AG20443 (cell line): ENCODE measurements at regions not wholly inside any gene's neighbourhood (a gene's known extent, or its start where the extent isn't known, plus 50 kb on each side); places are given as distances from the start of the nearest gene placed in this dataset.
A peak's percentile ranks its signal among the peaks of the same experiment; 100 is the strongest.

Experiments used
- DNase-seq: peaks from one replicate; pipeline ENCODE4 v3.0.0; 2012; ENCODE audit warnings: low spot score, mixed read lengths

DNA sequence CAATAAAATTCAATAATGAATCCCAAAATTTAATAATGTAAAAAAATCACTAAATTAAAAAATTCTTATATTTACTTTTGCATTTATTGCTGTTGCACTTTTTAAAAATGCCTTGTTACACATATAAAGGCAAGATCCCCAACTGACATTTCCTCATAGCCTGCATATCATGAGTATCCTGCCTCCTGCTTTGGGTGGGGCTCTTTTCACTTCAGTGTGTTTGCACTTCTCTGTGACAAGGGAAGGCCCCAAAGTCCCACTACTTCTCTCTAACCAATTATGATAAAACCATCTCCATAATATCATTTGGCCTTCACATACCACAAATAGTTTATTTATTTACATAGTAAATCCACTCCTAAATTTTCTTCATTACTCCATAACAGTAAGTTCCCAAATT, 446.1 kb upstream of the MARCKS start:
- no peak for DNase-seq

DNA sequence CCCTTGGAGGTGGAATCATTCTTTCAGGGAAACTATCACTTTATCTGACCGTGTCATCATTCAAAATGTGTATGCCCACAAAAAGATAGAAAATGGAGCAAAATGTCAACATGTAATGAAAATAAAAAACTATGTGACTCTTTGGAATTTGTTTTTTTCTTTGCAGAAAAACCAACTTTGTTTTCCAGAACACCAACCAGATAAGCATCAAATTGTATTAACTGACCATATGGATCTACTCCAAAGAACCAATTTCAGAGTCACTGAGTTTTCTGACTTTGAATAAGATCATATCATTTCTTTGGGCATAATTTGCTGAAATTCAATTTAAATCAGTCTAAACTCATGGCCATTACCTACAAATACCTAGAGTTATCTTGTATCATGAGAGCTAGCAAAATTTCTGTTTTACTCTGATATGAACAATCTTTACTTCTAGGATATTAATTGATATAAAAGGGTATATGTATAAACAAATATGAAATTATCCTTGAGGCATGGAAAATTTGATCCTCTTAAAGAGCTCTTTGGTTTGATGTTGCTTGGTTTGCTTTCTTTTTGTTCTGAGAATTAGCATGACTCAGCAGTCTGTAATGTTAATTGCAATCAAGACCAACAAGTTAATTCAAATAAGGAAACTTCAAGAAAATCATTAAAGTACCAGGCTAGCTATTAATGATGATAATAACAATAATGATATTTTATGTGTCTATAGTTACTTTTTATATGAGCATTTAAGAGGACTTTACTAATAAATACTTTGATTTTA, 444.4 kb upstream of the MARCKS start:
- DNase-seq = no peak

DNA sequence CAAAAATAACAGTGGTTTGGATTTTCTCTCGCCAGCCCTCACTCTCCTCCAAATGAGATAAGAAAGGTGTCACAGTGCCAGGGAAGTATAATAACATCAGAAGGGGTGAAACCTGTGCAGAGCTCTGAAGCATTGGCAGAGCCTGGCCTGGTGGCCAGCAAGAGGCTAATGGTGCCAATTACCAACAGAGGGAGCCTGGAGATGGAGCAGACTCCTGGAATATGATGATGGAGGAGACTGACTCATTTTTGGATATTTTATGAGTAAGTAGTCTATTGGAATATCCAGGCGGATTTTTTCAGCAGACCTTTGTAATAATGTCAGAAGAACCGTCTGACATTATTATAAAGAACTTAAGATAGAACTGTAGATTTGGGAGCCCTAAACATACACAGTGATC, 442.6 kb upstream of the MARCKS start:
- DNase-seq = peak; percentile 65

DNA sequence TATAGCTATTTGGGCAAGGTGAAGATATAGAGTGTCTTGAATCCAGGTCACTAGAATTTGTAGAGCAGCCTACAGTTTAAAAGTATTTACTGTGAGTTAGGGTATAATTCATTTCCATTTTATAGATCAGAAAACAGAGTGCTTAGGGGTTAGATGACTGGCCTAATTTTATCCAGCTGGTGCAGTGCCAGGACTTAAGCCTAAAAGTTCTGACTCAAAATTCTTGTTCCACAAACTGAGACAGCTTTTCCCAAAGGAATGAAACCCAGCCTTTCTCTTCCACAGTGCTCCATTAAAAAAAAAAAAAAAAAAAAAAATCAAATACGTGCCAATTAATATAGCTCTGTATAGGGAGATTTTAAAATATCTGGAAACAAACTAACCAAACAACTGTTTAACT, 441.0 kb upstream of the MARCKS start:
- no peak for DNase-seq

DNA sequence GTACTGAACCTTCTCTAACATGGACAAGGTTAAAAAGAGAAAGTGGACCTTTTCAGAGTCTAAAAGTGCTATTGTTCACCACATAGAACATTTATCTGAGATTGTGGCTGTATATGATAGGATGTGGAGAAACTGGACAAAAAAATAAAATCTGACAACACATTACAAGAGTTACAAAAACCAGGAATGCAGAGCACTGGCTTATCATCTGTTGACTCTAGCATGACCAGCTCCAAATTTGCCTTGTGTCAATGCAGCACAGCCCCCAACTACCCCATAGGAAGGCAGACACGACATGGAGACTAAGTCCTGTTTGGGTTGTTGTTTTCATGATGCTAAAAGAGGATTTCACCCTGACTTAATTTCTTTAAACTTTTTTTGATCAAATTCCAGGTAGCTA, 436.9 kb upstream of the MARCKS start:
- no peak for DNase-seq

DNA sequence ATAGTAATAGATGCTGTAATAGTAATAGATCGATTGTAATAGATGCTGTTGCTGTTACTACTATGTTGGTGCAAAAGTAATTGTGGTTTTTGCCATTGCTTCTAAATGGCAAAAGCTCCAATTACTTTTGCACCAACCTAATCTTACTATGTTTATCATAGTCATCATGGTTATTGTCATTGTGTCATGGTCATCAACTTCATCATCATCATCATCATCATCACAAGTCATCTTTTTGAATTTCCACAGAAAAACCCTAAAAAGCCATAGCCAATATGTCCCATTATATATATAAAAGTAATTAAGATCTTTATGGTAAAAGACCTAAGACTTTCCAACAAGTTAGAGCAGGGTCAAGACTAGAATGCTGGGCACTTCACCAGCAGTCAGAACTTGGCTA, 435.1 kb upstream of the MARCKS start:
- DNase-seq = no peak

DNA sequence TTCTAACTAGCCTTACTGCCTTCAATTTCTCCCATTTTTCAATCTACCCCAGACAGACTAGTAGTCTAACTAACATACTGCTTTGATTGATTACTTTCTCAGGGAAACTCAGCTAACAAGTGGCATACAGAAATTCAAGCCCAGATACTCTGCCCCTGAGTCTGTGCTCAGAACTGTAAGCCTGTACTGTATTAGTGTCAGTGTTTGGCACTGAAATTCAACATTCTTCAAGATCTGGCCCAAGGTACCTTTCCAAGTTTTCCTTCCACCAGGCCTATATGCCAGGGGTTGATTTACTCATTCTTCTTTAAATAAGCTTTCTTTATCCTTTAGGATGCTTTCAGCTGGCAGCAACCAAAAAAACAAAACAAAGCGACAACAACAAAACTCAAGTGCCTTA, 433.2 kb upstream of the MARCKS start:
- no peak for DNase-seq

DNA sequence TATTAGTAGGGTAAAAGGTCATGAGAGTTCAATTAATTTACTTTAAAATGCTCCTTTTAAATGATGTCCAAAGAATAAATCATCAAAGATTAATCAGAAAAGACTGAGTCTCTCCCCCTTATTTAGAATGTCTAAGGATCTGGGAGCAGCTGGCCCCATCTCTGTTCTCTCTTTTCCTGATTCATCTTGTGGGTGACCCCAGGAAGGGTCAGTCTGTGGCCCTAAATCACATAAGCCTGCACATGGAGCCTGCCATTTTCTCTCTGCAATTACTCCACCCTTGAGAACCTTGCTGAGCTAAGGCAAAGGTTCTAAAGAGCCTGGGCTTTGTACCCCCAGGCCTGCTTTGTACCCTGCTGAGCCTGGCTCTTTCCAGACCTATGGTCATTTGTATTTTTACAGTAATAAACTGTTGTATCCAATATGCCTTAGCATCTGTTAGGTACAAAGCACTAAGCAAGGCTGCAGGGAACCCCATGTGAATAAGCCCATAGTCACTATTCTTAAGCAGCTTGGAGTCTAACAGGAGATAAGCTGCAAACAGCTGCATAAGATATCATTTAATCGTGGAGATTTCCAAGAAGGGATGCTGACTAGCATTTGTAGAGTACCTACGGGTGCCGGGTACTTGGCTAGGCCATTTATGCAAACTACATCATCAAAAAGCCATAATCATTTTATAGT, 431.0 kb upstream of the MARCKS start:
- no peak for DNase-seq

DNA sequence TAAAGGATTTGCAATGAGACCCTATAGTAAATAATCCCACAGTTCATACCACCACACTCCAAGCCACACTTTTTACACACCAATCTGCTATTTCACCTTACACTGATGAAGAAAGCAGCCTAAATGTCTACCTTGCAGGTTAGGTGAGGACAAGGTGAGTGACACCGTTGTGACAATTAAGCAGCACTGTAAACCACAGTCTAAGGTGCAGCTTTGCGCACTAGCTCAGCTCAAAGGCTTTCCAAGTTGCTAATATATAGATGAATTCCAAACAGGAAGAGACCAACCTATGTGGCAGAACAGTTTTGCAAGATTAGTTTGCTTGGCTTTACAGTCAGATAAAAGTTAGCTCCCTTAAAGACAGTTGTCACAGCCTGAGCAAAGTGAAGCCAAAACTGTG, 429.5 kb upstream of the MARCKS start:
- no peak for DNase-seq

DNA sequence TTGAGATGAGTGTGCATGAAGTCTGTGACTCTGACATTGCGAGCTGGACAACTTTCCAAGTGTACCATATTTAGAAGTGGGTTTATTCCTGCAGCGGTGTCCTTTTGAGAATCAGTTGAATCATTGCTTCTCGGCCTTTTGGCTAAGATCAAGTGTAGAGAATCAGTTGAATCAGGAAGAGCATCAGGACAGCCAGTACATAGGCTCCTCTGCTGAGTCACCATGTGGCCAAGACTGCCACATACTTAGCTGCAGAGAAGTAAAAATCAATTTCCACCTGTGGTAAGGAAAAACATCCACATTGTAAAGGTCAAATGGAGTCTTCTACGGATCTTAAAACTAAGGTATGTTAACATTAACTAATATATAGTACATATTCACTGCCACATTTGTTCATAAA, 428.4 kb upstream of the MARCKS start:
- no peak for DNase-seq

DNA sequence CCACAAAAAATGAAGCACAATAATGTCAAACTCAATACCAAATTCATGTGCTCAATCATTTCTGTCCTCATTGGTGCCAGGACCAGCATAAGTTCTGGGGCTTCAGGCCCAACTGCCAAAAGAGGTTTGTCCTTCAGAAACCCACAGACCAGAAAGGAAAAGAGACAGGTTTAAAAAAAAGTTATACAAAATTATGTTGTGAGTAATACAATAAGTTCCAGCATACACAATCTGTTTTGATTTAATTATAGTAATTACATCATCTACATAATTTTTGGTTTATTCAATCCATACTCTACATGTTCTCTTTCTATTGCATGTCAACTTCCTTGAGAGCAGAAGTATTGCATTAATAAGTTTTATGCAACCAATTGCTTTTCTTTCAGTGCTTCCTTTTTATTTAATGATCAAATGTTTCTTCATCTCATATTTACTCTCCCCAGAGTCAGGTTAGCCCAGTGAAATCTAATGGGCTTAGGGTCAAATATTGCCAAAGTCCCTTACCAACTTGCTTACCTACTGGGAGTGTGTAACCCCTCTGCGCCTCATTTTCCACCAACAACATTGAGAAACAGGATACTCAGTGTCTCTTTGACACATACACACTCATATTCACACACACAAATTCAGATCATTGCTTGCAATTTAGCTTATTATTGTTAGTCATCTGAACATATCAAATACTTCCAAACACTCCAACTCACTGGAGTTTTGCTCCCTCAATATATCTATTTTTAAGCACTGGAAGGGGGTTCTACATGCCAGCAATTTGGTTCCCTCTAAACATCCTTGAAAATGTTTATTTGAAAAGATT, 424.4 kb upstream of the MARCKS start:
- DNase-seq = peak; percentile 10

DNA sequence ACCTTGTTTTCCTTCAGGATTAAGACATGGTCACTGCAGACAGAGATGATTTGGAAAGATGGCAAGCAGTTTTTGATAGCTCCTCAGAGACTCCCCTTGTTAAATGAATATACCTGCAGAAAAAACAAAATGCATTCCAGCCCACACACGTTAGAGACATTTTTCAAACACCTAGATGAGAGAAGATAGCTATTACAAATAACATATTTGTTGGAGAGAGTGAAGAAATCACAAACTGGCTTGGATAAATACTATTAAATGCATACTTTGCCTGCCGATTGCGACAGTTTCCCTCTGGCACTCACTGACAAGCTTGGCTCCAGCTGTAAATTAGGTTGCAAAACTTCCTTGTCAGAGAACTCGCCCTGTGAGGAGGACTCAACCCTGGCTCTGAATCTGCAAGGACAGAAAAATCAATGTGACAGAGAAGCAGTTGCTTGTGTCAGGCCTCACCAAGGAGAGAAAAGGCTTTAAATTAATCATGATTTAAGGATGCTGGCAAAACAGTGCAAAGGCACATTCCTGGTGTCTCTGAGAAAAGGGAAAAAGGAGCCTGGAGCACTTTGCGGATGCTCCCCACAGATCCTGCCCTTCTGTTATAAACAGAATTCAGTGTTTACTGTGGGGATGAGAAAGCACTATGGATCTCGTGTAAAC, 423.7 kb upstream of the MARCKS start:
- DNase-seq = peak; percentile 84

DNA sequence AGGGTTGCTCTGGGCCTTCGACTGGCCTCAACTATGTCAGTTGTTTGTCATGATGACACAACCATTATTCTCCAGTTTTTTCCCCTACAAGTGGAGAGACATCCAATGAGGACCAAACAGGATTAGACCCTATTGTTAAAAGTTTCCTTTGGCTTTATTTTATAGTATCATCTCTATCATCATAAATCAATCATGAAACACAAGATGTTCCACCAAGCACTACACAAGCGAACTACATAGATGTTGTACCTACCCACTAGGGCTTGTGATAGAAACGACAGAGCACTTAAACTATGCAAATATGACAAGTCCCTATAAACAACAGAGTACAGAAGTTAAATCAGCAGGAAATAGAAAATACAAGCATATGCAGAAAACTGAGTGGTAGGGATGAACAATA, 422.5 kb upstream of the MARCKS start:
- DNase-seq = no peak

DNA sequence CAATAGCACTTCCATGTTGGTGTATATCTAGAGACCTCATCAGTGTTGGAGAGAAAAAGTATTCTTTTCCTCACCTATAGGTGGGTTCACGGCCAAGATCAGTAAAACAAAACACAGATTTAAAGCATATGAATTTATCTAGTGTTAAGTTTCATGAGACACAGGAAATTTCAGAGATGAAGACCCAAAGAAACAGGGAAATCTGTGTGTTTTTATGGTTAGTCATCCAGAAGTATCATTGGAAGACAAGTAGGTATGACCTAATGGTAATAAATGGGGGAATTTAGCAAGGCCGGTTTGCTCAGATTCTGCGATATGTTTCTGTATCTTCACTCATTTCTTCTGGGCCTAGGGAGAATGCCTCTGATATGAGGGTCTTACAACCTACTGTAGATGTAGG, 419.6 kb upstream of the MARCKS start:
- DNase-seq = no peak

DNA sequence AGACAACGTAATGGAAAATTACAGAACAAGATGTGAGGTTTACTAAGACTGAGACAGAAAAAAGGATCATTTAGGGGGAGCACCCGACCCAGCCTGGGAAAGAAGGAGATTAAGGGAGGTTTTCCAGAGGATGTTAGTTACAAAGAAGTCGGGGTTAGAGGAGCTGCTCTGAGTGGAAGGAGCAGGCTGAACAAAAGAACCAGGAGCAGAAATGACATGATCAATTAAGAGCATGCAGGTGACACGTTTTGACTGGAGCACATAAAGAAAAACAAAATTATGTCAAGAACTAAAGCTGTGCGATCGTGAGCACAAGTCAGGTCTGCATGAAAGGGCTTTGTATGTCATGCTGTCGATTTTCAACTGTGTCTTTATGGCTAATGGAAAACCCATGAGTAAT, 417.3 kb upstream of the MARCKS start:
- DNase-seq = no peak

DNA sequence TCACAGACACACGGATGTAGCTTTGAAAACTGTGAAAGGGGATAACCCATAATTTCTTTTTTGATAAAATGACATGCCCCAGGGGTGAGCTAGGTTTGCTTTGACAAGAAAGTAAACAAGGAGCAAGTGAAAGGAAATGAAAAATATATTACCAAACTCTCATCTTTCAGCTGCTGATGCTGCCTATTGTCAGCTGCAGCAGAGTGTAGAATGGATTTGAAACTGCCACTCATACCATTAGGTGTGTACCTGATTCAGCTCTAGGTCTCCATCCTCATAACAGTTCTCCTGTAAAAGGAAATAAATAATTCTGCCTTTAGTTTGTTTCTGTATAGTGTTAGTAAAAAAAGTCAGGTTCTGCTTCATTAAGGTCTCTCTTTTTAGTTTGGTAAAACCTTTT, 415.1 kb upstream of the MARCKS start:
- DNase-seq = no peak

DNA sequence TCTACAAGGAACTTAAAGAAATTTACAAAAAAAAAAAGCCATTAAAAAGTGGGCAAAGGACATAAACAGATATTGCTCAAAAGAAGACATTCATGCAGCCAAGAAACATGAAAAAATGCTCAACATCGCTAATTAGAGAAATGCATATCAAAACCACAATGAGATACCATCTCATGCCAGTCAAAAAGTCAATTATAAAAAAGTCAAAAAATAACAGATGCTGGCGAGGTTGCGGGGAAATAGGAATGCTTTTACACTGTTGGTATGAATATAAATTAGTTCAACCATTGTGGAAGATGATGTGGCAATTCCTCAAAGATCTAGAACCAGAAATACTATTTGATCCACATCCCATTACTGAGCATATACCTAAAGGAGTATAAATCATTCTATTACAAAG, 411.9 kb upstream of the MARCKS start:
- no peak for DNase-seq

DNA sequence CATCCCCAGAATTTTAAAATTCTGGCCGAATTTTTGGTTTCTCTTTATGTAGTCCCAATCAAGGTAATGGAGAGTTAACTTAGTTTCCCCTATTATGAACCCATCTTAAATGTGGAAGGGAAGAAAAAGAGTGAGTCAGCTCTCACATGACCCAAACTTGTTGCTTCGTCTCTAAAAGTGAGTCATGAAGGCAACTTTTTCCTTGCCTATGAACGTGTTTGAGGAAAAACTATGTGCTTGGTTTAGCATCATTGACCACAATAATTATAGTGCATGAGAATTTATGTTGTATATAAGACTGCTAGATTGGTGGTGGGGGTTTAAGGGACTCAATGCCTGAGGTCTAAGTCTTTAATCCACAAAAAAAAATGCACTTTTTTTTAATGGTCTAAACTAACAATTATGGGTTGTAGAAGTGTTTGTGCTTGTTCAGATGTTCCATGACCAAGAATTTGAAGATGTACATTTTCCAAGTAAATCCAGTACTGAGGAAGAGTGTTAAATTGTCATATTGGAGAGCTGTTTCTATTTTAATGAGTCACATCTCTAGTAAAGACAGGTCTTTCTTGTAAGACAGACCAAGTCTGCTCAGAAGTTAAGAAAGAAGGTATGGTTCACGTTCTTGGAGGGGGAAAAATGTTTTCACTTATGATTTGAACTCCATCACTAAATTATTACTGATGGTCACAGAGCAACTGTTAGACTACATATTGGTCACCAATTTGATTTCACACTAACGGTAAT, 409.9 kb upstream of the MARCKS start:
- peak; percentile 63 for DNase-seq

DNA sequence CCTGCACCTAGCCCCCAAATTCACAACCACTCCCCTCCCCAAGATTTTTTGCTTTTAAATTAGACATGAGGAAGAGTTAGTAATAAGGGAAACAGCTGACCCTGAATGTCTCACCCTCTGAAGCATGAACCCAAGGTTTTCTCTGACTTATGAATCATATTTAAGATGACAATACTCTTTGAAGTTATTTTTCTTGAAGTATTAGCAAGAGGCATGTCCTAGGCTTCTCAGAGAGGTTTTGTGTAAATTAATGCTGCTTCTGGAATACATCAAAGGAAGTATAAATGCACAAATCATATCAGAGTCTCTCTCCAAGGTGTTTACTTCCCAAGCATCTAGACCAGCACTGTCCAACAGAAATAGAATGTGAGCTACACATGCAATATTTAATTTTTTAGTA, 408.1 kb upstream of the MARCKS start:
- no peak for DNase-seq

DNA sequence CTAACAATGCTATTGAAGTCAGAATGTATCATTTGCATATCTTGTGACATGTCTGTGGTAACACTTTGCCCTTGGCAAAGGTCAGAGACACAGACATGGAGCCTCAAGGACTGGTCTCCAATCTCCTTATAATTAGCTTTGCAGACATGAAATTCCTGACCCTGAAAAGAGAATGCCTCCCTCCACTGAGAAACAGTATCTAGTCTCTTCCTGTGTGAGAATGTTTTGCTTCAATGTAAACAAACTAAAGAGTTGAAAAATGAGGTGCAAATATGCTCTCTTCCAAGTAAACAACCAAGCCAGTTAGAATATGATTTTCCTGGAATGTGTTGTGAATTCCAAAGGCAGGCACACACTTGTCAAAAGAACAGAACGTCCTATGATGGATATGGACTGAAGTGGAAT, 407.1 kb upstream of the MARCKS start:
- no peak for DNase-seq

DNA sequence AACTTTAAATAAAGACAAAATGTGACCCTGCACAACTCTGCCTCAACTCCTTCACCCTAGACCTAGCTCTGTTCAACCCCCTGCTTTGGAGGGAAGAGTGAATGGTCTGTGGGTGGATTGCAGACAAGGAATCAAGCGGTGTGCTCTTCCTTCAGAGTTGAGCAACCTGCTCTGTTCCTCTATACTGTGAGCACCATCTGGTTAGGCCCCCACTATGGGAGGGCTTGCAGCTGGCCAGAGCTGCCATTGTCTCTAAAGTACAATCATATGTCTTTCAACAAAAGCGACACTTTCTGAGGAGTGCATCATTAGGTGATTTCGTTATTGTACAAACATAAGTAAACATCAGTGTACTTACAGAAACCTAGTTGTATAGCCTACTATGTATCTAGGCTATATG, 406.1 kb upstream of the MARCKS start:
- DNase-seq = no peak

DNA sequence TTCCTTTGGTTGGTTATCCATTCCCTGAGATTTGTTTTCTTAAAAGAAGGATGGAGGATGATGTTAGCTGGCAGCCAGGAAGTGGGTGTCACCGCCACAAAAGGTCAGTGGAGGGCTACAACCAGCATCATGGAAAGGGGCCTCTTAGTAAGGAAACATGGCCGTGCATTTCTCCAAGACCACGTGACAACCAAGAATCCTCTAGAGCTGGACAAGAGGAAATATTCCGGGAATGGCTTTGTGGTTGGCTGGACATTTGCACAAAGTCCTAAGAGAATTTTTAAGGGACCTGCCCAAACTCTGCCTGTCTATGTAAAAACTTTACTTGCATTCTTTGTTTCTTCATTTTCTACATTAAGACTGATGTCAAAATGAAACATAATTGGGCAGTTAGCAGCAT, 399.9 kb upstream of the MARCKS start:
- DNase-seq = peak; percentile 73
